Neural cell (in vitro differentiated cells): ENCODE measurements at regions not wholly inside any gene's neighbourhood (a gene's known extent, or its start where the extent isn't known, plus 50 kb on each side); places are given as distances from the start of the nearest gene placed in this dataset.

Experiments used
- CTCF ChIP-seq: fragments of 450-650 bp; IDR thresholded peaks from 2 replicates; pipeline ENCODE4 v1.5.1; 2014; ENCODE audit warnings: antibody characterized with exemption, mild to moderate bottlenecking, moderate library complexity; ENCODE audit not compliant: poor library complexity, severe bottlenecking
- SMC3 ChIP-seq: fragments of 450-650 bp; conservative IDR thresholded peaks from 2 replicates; pipeline ENCODE4 v1.6.1; 2014; ENCODE audit warnings: antibody characterized with exemption, mild to moderate bottlenecking, moderate library complexity; ENCODE audit not compliant: poor library complexity

- no peak for TF ChIP-seq CTCF
- no peak for TF ChIP-seq SMC3
Observed at GRCh38 chr5:57750891-57751290, 268.3 kb upstream of the ACTBL2 start.
